Nephron progenitor cell (in vitro differentiated cells): ENCODE measurements at regions not wholly inside any gene's neighbourhood (a gene's known extent, or its start where the extent isn't known, plus 50 kb on each side); places are given as distances from the start of the nearest gene placed in this dataset.

Experiments
- DNase-seq: peaks from one replicate; pipeline ENCODE4 v3.0.0; 2021
- H3K27ac Mint-ChIP-seq: 2 replicates; pipeline ENCODE4 v1.8.0; 2021; ENCODE audit warnings: mild to moderate bottlenecking, moderate library complexity, mixed read lengths
- H3K27me3 Mint-ChIP-seq: 2 replicates; pipeline ENCODE4 v1.8.0; 2021; ENCODE audit warnings: mild to moderate bottlenecking, low read depth, mixed read lengths; ENCODE audit not compliant: poor library complexity
- H3K36me3 Mint-ChIP-seq: 2 replicates; pipeline ENCODE4 v1.8.0; 2021; ENCODE audit warnings: low read depth, mixed read lengths
- H3K4me1 Mint-ChIP-seq: 2 replicates; pipeline ENCODE4 v1.8.0; 2021; ENCODE audit warnings: mixed read lengths
- H3K4me3 Mint-ChIP-seq: 2 replicates; pipeline ENCODE4 v1.8.0; 2021; ENCODE audit warnings: mild to moderate bottlenecking, moderate library complexity, mixed read lengths
- H3K9me3 Mint-ChIP-seq: 2 replicates; pipeline ENCODE4 v1.8.0; 2021; ENCODE audit warnings: mild to moderate bottlenecking, moderate library complexity, mixed read lengths
- TF ChIP-seq, protein P1 (sequence below): fragments of 200-600 bp; sonication (generic); IDR thresholded peaks from 2 replicates; pipeline ENCODE4 v1.5.0; 2021; ENCODE audit warnings: antibody characterized with exemption

DNA sequence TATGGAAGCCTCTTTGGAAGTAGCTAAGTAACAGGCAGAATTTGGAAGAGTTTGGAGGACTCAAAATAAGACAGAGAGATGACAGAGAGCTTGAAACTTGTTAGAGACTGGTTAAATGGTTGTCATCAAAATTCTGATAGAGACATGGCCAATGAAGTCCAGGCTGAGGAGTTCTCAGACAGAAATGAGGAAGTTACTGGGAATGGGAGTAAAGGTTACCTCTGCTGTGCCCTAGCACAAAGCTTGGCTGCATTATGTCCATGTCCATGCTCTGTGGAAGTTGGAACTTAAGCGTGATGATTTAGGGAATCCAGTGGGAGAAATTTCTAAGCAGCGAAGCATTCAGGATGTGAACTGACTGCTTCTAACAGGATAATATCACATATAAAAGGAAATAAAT lies 146.2 kb upstream of the NDST4 start:
- Mint-ChIP-seq H3K36me3 (no peaks in the 10 kb centered on the region), H3K9me3 (no peaks in the 10 kb centered on the region), H3K27me3 (peaks cover 5% of the 10 kb centered on the region), H3K4me1 (no peaks in the 10 kb centered on the region), H3K27ac (no peak overlapping the region), H3K4me3 (no peak overlapping the region)
- DNase-seq = no peak
- TF ChIP-seq, protein P1, sequence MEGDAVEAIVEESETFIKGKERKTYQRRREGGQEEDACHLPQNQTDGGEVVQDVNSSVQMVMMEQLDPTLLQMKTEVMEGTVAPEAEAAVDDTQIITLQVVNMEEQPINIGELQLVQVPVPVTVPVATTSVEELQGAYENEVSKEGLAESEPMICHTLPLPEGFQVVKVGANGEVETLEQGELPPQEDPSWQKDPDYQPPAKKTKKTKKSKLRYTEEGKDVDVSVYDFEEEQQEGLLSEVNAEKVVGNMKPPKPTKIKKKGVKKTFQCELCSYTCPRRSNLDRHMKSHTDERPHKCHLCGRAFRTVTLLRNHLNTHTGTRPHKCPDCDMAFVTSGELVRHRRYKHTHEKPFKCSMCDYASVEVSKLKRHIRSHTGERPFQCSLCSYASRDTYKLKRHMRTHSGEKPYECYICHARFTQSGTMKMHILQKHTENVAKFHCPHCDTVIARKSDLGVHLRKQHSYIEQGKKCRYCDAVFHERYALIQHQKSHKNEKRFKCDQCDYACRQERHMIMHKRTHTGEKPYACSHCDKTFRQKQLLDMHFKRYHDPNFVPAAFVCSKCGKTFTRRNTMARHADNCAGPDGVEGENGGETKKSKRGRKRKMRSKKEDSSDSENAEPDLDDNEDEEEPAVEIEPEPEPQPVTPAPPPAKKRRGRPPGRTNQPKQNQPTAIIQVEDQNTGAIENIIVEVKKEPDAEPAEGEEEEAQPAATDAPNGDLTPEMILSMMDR = no peak

DNA sequence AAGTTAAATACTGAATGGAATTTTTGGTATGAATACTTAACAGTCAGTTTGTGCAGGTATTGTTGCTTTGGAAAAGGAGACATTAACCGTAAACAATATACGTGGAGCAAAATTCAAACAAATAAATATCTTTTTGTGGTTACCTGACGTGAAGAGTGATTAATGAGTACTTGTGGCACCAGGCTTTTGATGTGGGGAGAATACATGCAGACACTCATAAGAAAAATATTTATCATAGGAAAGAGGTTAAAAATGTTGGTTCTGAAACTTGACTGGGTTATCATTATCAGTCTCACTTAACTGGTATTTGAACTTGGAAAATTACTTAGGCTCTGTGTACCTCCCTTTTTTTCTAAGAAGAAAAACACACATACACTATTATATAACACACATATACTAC lies 136.4 kb upstream of the NDST4 start:
- TF ChIP-seq, protein P1 = no peak
- no peak for DNase-seq
- Mint-ChIP-seq H3K4me3 (no peak overlapping the region), H3K36me3 (no peaks in the 10 kb centered on the region), H3K27ac (no peak overlapping the region), H3K4me1 (no peaks in the 10 kb centered on the region), H3K9me3 (no peaks in the 10 kb centered on the region), H3K27me3 (peaks cover 3% of the 10 kb centered on the region)

DNA sequence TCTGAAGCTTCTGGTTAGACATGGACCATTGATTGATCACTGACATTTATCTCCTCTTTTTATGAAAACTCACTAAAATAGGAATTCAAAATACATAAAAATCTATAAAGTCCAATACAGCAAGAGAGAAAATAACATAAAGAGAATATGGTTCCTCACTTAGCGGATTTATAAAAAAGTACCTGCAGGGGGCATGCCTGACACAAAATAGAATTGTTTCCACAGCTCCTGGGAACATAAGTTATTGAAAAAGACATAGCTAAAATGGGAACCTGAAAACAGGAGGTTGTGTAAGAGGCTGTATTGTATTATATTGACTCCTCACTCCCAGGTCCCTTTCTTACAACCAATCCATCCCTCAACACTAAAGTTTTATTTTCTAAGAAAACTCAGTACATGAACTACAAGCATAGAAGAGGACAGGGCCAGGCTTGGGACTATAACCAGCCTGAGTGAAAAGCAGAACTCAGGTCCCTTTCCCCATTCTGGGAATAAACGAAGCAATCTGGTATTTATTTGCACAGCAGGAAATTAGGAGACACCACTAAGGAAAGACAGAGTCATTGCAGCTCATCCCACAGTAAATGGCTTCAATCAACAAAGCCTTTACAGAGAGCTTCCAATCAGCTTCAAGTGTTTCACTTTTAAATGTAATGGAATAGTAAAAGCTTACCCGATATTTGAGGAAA lies 121.1 kb upstream of the NDST4 start:
- H3K27ac Mint-ChIP-seq = peak overlapping the region; percentile 9
- H3K4me3 Mint-ChIP-seq = no peak overlapping the region
- no peaks in the 10 kb centered on the region for H3K36me3 Mint-ChIP-seq
- H3K9me3 Mint-ChIP-seq = no peaks in the 10 kb centered on the region
- TF ChIP-seq, protein P1 = peak; percentile 35
- peaks cover 24% of the 10 kb centered on the region for H3K4me1 Mint-ChIP-seq
- H3K27me3 Mint-ChIP-seq = peaks cover 3% of the 10 kb centered on the region
- no peak for DNase-seq

DNA sequence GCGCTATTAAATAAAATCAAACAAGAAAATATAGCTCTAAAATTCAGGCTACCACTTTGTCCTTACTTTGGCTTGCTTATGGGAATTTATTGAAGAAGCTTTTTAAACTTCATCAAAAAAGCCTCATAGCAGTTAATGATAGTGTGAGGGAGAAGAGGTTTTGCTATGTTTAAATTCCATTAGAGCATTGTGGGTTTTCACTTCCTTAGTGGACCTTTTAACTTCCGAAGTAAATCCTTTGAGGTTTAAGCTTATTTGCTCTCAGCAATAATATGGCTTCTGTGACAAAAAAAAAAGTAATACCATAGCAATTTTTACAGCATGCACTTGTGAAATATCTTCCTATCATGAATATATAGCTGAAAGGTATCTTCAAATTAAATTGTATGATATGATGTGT lies 120.2 kb upstream of the NDST4 start:
- DNase-seq = no peak
- Mint-ChIP-seq H3K4me1 (peaks cover 24% of the 10 kb centered on the region), H3K27ac (no peak overlapping the region)

DNA sequence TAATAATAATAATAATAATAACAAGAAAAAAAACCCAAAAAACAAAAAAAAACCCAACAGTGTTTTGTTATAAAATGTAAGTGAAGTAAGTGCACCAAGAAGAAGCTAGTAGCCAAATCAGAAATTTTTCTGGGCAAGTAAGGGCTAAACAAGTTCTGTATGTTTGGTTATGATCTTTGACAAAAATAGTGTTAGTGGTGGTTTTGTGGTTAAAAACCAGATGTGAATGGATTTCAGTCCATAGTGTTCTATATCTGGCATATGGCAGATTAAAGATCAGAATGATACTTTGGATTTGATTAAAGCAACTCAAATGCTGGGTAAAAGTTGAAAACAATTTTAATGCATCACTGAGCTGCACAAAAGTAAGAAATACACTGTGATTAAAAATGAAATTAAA lies 116.5 kb upstream of the NDST4 start:
- no peak overlapping the region for H3K27ac Mint-ChIP-seq
- H3K9me3 Mint-ChIP-seq = no peaks in the 10 kb centered on the region
- H3K27me3 Mint-ChIP-seq = peaks cover 3% of the 10 kb centered on the region
- H3K4me3 Mint-ChIP-seq = no peak overlapping the region
- TF ChIP-seq, protein P1 = no peak
- no peaks in the 10 kb centered on the region for H3K36me3 Mint-ChIP-seq
- no peak for DNase-seq
- H3K4me1 Mint-ChIP-seq = peaks cover 20% of the 10 kb centered on the region

More for the DNA sequence above, 120.2 kb upstream of the NDST4 start:
- no peak overlapping the region for H3K4me3 Mint-ChIP-seq
- TF ChIP-seq, protein P1 = no peak
- peaks cover 3% of the 10 kb centered on the region for H3K27me3 Mint-ChIP-seq
- no peaks in the 10 kb centered on the region for H3K36me3 Mint-ChIP-seq
- no peaks in the 10 kb centered on the region for H3K9me3 Mint-ChIP-seq

DNA sequence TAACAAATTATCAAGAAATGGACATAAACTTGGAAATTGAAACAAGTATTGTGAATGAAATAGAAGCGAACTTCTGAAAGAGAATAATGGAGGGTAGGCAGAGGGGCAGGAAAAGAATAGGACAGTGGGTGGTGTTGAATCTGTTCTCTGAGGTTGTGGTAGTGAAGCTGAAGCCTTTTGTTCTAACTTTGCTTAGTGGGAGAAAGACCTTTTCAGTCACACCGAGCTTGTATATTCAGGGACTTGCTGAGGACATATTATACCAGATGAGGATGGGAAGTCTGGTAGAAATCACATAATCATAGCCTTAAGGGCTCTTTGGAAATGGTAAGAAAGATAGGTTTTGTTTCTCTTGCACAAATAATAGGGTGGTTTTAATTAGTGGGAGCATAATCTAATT lies 115.4 kb upstream of the NDST4 start:
- Mint-ChIP-seq H3K4me3 (no peak overlapping the region), H3K27ac (peak overlapping the region; percentile 17), H3K4me1 (peaks cover 13% of the 10 kb centered on the region), H3K9me3 (no peaks in the 10 kb centered on the region), H3K27me3 (peaks cover 3% of the 10 kb centered on the region), H3K36me3 (no peaks in the 10 kb centered on the region)
- TF ChIP-seq, protein P1 = no peak
- no peak for DNase-seq
